IPS-18c (cell line): ENCODE measurements at regions not wholly inside any gene's neighbourhood (a gene's known extent, or its start where the extent isn't known, plus 50 kb on each side); places are given as distances from the start of the nearest gene placed in this dataset.
"Not testable (repeated sequence)": the region's sequence is repeated elsewhere in the genome, so short reads cannot be mapped to it uniquely, and the experiment has no call there.

Source experiments
- H3K4me3 ChIP-seq: 2 replicates; pipeline ENCODE4 v1.7.0; 2013; ENCODE audit warnings: low read depth, mild to moderate bottlenecking, low read length, moderate library complexity; ENCODE audit not compliant: insufficient read depth
- H3K9me3 ChIP-seq: one replicate; pipeline ENCODE4 v1.6.1; 2013; ENCODE audit warnings: mild to moderate bottlenecking, low read length, moderate library complexity; ENCODE audit not compliant: control insufficient read depth, insufficient read depth

DNA sequence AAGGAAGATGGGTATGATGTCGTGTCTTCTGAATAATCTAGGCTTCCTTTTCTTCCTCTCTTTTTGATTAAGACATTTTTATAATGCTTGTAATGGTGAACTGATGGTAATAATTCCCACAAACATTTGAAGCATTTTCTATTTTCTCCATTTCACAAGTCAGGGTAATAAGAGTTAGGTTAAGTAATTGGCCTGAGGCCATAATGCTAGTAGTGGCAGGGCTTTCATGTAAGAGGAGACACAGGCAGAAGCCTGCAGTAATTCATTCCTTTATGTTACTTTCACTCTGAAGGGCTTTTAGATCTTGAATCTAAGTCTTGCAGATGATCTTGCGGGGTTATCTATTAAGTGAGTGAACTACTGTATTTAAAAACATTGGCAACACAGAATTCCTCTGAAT is 374.9 kb downstream of the MAT2B start:
- Histone ChIP-seq H3K9me3 (no peaks in the 10 kb centered on the region), H3K4me3 (no peak overlapping the region)

DNA sequence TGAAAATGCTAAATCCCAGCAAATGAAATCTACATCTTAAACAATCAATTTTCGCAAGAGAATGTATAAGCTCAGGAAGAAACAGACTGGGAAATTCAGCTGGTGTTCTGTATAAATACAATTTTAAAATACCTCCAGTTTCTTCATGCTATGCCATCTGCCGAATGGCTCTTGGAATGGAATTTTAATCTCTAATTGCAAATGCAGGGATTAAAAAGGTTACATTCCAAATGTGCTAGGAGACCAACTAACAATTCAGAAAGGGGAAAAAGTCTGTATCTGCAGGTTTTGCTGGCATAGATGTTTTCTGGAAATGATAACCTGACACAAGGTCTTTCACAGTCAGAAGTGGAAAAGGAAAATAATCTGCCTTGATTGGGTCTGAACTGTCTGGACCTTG is 379.7 kb downstream of the MAT2B start:
- H3K4me3 ChIP-seq = no peak overlapping the region
- H3K9me3 ChIP-seq = no peaks in the 10 kb centered on the region

DNA sequence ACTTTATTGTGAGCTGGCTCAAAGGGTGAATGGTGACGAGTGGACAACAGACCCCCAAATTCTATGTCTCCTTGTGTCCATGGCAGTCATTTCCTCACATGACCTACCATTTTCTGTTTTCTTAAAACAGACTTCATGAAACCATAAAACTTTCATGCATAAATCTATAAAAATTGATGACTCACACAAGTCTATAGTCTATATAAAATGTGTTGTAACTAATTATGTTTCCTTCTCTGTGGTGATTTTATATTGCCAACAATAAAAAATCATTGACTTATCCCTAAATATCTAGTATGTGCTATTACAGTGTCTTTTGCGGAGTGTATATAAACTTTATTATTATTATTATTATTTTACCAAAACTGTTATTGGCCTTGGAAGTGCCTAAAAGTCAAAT is 382.4 kb downstream of the MAT2B start:
- H3K9me3 ChIP-seq = no peaks in the 10 kb centered on the region
- H3K4me3 ChIP-seq = no peak overlapping the region

DNA sequence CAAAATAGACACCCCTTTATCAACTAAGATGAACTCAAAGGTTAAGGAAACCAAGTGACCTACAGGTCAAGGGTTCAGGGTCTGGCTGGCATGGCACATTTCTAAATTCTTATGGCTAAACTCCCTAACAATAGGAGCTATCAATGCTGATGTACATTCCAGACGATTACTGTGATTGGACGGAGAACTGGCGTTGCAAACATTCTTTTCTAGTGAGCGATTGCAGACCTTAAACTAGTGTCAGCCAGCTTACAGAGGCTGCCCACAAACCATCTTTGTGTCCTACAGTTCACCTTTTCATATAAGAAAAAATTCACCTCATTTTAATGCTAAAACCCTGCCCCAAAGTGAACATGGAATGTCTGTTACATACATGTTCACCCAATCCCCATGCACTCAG is 382.9 kb downstream of the MAT2B start:
- H3K4me3 ChIP-seq = no peak overlapping the region
- no peaks in the 10 kb centered on the region for H3K9me3 ChIP-seq

DNA sequence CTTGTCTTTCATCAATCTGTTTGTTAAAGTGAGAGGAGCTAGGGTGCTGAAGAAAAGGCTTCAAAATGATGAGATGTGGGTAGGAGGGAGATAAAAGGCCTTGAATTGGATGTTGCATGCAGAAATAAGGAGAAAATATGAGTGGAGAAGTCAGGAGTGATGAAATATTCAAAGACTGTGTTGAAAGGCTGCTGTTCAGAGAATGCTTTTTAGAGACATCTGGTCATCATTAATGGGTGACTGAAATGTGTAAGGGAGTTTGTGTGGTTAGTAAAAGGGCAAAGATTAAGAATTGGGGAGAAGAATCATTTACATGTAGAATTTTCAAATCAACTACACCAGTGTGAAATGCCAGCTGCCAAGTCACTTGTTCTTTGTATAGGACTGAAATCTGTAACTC is 383.9 kb downstream of the MAT2B start:
- no peak overlapping the region for H3K4me3 ChIP-seq

DNA sequence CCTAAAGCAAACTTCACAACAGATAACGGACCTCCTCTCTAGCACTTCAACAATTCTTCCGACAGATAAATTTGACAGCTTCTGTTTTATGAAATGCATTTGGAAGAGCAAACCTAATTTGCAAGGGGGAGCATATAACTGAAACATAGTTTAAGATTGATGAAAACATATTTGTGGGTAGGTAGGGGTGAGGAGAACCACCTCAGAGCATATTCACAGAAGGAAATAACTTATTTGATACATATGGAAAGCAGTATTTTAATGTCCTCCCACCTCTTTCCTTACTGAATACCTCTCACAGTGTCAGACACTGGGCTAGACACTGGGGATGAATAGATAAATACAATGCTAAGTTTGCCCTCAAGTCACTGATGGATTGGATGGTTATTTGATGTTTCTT is 384.8 kb downstream of the MAT2B start:
- Histone ChIP-seq H3K9me3 (no peaks in the 10 kb centered on the region), H3K4me3 (no peak overlapping the region)

More for the DNA sequence above, 383.9 kb downstream of the MAT2B start:
- no peaks in the 10 kb centered on the region for H3K9me3 ChIP-seq

DNA sequence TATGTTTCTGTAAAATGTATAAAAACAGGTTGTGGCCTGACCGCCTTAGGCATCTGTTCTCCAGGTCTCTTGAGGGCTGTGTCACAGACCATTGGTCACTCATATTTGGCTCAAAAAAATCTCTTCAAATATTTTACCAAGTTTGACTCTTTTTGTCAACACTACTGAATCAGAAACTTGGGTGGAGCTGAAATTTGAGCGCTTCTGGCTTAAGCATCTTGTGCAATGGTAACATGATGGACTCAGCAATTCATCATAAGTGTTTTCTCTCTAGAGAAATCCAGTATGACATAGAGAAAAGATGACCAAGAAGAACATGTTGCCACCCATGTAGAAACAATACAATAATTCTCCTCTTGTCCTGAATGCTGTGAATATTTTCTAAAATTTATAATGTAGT is 387.9 kb downstream of the MAT2B start:
- no peaks in the 10 kb centered on the region for H3K9me3 ChIP-seq
- no peak overlapping the region for H3K4me3 ChIP-seq

DNA sequence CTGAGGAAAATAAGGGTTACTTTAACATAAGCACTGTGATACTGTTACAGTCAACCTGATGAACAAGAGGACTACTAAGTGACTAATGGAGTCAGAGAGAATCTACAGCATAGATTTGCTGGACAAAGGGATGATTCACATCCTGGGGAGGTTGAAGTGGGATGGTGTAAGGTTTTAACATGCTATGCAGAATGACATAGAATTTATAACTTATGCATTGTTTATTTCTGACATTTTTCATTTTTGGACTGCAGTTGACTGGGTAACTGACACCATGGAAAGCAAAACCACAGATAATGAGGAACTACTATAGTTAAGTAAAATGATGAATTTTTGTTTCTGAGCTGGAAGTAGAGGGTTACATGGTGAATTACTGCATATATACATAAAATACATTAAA is 389.2 kb downstream of the MAT2B start:
- H3K4me3 ChIP-seq = no peak overlapping the region
- H3K9me3 ChIP-seq = no peaks in the 10 kb centered on the region

DNA sequence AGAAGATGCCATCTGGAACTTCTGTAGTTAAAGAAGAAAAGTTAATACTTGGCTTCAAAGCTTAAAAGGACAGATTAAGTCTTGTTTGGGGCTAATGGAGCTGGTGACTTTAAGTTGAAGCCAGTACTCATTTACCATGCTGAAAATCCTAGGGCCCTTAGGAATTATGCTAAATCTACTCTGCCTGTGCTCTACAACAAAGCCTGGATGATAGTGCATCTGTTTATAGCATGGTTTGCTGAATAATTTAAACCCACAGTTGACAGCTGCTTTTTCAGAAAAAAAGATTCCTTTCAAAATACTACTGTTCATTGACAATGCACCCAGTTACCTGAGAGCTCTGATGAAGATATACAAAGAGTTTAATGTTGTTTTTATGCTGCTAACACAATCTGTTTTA is 393.5 kb downstream of the MAT2B start:
- Histone ChIP-seq H3K4me3 (no peak overlapping the region), H3K9me3 (no peaks in the 10 kb centered on the region)

DNA sequence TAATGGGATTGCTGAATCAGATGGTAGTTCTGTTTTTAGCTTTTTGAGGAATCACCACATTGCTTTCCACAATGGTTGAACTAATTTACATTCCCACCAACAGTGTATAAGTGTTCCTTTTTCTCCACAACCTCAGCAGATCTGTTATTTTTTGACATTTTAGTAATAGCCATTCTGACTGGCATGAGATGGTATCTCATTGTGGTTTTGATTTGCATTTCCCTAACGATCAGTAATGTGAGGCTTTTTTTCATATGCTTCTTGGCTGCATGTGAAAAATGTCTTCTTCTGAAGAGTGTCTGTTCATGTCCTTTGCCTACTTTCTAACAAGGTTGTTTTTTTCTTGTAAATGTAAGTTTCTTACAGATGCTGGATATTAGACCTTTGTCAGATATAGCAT is 402.4 kb downstream of the MAT2B start:
- not testable (repeated sequence) for H3K4me3 ChIP-seq, H3K9me3 ChIP-seq

DNA sequence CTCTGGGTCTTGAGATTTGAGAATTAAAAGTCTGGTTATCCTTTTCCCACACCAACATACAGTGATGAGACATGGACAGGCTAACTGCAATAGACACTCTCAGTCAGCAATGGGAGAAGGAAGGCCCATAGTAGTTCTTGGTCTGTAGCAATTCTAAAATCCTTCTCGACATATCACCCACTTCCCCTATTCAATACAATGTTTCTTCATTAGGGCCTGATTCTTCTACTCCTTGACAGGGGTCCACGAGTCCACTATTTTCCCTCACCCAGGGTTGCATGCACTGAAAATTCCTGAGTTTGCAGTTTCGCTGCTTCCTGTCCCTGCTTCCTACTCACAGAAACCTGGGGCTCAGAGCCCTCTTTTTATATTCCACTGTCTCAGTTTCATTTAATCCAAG is 402.8 kb downstream of the MAT2B start:
- Histone ChIP-seq H3K4me3 (no peak overlapping the region), H3K9me3 (no peaks in the 10 kb centered on the region)

DNA sequence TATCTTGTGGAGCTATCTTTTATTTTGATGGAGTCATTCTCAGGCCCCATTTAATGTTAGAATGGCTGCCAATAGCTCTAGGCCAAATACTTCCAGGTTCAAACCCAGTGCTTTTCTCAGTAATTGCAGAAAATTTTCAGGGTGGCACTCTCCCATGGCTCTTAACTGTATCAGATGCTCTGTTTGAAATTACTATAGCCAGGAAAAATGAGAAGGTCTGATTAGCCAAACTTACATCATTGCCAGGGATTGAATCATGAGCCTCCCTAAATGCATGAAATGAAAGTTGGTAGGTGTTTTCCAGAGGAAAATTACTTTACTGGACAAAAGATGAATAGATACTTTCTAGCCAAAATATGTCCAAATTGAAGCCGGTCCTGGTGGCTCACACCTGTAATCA is 404.8 kb downstream of the MAT2B start:
- Histone ChIP-seq H3K9me3 (no peaks in the 10 kb centered on the region), H3K4me3 (no peak overlapping the region)

DNA sequence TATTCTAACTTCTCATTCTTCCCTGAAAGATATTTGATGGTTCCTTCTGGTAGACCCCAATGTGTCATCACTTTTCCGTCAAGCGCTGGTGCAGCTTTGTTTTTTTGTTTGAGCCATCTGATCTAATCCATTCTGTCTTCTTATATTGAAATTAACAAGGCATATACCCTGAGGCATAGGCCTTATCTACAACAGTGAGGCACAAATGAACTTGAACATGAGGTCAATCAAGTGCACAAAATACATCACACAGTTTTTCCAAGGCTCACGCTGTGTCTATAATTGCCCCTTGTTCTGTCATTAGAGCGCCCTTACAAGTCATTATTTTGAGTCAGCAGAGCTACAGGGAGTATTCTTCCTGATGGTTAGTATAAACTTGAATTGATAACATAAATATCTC is 406.6 kb downstream of the MAT2B start:
- Histone ChIP-seq H3K9me3 (no peaks in the 10 kb centered on the region), H3K4me3 (no peak overlapping the region)

DNA sequence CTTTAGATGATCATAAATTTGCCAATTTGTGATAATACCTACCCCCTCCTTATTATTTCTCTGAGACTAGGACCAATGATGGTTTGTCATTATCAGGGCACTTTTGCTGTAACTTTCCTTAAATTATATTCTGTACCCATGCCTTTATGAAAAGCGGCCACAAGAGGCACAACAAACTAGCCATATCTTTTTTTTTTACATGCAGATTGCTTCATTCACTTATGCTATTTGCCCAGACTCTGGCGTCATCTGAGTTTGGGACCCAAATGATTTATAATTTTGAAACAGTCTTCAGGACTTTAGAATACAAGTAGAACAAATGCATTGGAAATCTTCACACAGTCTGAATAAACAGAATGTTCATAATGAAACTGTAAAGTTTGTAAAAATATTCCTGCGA is 408.1 kb downstream of the MAT2B start:
- H3K9me3 ChIP-seq = no peaks in the 10 kb centered on the region
- H3K4me3 ChIP-seq = no peak overlapping the region

DNA sequence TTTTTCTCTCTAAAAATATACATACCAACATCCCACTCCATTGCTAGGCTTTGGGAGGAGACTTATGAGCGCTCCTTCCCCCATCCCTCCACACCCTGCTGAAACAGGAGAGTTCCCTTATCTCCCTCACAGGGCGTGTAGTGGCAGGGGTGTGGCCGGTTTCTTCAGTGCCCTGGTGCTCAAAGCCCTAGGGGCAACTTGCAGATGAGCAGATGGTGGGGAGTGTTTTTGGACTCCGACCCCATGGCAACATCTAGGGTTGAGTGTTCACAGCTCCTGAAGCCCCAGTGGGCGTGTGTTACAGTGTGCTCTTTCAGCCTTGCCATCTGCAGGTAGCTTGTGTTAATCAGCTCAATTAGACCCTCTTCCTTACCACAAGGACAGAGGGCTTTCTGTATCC is 409.5 kb downstream of the MAT2B start:
- H3K4me3 ChIP-seq = no peak overlapping the region
- H3K9me3 ChIP-seq = no peaks in the 10 kb centered on the region

DNA sequence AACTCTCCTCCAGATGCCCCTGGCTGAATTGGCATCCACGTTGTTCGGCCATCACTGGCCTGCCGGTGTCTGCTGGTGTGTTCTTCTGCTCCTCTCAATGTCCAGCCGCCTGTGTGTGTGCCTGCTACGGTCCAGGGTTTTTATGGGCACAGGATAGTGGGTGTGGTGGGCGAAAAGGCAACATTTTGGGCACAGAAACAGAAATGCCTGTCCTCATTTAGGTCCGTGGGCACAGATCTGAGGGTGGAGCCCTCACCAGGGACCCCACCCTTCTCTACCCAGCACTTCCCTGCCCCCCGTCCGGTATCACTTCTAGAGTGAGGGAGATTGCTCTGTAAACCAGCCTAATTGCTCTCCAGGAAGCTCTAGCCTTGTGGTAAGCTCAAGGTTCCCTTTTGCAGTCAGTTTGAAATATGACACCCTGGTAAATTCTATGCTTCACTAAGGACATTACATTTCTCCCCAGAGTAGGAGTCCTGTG is 410.1 kb downstream of the MAT2B start:
- Histone ChIP-seq H3K9me3 (no peaks in the 10 kb centered on the region), H3K4me3 (no peak overlapping the region)

DNA sequence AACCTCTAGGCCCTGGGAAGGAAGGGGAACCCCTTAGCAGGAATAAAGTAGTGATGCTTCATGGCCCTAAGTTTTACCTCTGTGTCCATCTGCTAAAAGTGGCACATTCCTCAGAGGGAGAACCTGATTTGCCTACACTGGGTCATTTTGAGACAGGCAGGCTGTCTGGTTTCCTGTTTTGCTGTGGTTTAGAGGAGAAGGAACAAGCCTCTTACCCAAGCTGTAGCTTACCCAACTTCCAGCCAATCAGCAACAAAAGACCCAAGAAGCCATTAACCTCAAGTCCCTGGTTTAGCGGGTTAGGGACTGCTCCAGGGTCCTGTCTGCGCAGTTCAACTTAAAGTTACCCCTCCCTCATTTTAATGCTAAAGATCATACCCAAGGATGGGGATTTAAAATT is 411.0 kb downstream of the MAT2B start:
- Histone ChIP-seq H3K9me3 (no peaks in the 10 kb centered on the region), H3K4me3 (no peak overlapping the region)

DNA sequence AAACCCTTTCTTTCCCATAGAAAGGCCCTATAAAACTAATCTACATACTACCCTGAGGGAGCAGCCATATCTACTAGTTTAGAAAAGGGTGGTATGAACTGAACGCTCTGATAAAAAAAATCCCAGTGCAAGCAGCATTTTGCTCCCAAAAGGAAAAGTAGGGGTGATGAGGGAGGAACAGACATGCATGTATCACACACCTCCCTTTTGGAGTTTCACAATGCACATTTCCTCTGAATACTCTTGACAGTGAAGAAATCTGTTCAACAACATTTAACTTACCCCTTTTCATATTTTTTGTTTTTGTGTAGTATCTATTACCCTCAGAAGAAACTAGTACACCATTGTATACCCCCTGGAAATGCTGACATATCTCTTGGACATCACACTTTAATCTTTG is 411.4 kb downstream of the MAT2B start:
- H3K4me3 ChIP-seq = no peak overlapping the region
- no peaks in the 10 kb centered on the region for H3K9me3 ChIP-seq

DNA sequence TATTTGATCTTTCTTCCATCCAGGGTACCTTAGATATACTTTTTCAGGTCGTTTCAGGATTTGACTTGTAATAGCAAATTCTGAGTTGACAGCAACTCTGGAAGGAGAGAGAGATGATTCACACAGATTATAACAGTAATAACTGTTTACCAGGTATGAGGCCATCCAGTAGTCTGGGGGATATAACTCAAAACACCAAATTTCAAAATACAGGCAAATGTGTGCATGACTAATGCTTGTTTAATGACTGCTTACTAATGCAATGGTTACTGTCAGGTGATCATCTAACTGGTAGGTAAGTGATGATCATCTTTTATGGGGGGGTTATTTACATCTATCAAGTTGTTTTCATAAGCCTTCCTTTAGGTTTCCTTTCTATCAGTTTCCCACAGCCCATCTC is 412.3 kb downstream of the MAT2B start:
- H3K4me3 ChIP-seq = no peak overlapping the region
- H3K9me3 ChIP-seq = no peaks in the 10 kb centered on the region

DNA sequence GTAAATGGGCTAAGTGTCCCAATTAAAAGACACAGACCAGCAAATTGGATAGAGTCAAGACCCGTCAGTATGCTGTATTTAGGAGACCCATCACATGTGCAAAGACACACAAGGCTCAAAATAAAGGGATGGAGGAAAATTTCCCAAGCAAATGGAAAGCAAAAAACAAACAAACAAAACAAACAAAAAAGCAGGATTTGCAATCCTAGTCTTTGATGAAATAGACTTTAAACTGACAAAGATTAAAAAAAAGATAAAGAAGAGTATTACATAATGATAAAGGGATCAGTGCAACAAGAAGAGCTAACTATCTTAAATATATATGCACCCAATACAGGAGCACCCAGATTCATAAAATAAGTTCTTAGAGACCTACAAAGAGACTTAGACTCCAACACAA is 429.6 kb downstream of the MAT2B start:
- H3K9me3 ChIP-seq, H3K4me3 ChIP-seq: not testable (repeated sequence)
